B cell (primary cell): ENCODE measurements at regions not wholly inside any gene's neighbourhood (a gene's known extent, or its start where the extent isn't known, plus 50 kb on each side); places are given as distances from the start of the nearest gene placed in this dataset.

Source experiments
- ATAC-seq: fragments of 200-7000 bp; cut with Tn5 transposase; one replicate; pipeline ENCODE4 v1.10.0; 2021; ENCODE audit warnings: low read depth, mild to moderate bottlenecking, moderate number of reproducible peaks, moderate library complexity
- CTCF ChIA-PET: fragments of 350-600 bp; sonication (Branson Sonifier 250); formaldehyde crosslinking; loops from one replicate; lab custom pipeline; 2021; ENCODE audit warnings: antibody characterized with exemption, inconsistent platforms; lab: Charles Lee
- POLR2A ChIA-PET: fragments of 350-600 bp; sonication (Branson Sonifier 250); formaldehyde crosslinking; loops from one replicate; lab custom pipeline; 2021; ENCODE audit warnings: antibody characterized with exemption; lab: Charles Lee
- DNase-seq: peaks from one replicate; pipeline ENCODE4 v3.0.0; 2013
- H2AFZ ChIP-seq: 2 replicates; pipeline ENCODE4 v1.6.1; 2012; ENCODE audit warnings: mild to moderate bottlenecking, low read depth, low read length; ENCODE audit not compliant: insufficient read depth, poor library complexity, severe bottlenecking
- H3K27ac ChIP-seq, 2 donors: 1 replicate in 1 of 2; 2 replicates in 1 of 2; pipeline ENCODE4 v1.5.1; 2012 to 2013; ENCODE audit warnings: low read length in 2 of 2, mild to moderate bottlenecking in 2 of 2, moderate library complexity in 1 of 2
- H3K27me3 ChIP-seq, 4 experiments: fragments of 200-600 bp in 1 of 4; sonication (generic) in 1 of 4; replicated peaks in 1 of 4; 1 replicate in 2 of 4; 2 replicates in 2 of 4; pipeline versions ENCODE4 v1.6.1 to v1.7.0; 2013 to 2016; ENCODE audit warnings: low read length in 3 of 4, mild to moderate bottlenecking in 2 of 4, mixed read lengths in 1 of 4, moderate library complexity in 1 of 4; ENCODE audit not compliant: insufficient read depth in 4 of 4, control insufficient read depth in 3 of 4; ENCODE audit errors: control extremely low read depth in 1 of 4
- H3K36me3 ChIP-seq, 2 experiments: replicated peaks in 1 of 2; 1 replicate in 1 of 2; 2 replicates in 1 of 2; pipeline versions ENCODE4 v1.6.1 to v1.7.1; 2013; ENCODE audit warnings: low read length in 1 of 2; ENCODE audit not compliant: insufficient read depth in 2 of 2, control insufficient read depth in 1 of 2; ENCODE audit errors: control extremely low read depth in 1 of 2, extremely low read depth in 1 of 2
- H3K4me1 ChIP-seq, 2 donors: fragments of 200-600 bp in 1 of 2; sonication (generic) in 1 of 2; 1 replicate in 1 of 2; 2 replicates in 1 of 2; pipeline versions ENCODE4 v1.5.1 to v1.6.1; 2013 to 2017; ENCODE audit warnings: low read length in 2 of 2; ENCODE audit not compliant: control insufficient read depth in 2 of 2, insufficient read depth in 2 of 2
- H3K4me2 ChIP-seq: replicated peaks from 2 replicates; pipeline ENCODE3; 2012; ENCODE audit warnings: mild to moderate bottlenecking, low read depth, low read length; ENCODE audit not compliant: poor library complexity, severe bottlenecking
- H3K4me3 ChIP-seq, 5 experiments: fragments of 200-600 bp in 1 of 5; sonication (generic) in 1 of 5; 1 replicate in 3 of 5; 2 replicates in 2 of 5; pipeline versions ENCODE4 v1.5.1 to v1.7.0; 2011 to 2016; ENCODE audit warnings: low read length in 4 of 5, mild to moderate bottlenecking in 4 of 5, low read depth in 2 of 5, control low read depth in 1 of 5, moderate library complexity in 1 of 5; ENCODE audit not compliant: insufficient read depth in 1 of 5; ENCODE audit errors: control extremely low read depth in 1 of 5, extremely low read depth in 1 of 5
- H3K79me2 ChIP-seq: fragments of 200-600 bp; sonication (generic); one replicate; pipeline ENCODE4 v1.6.0; 2016; ENCODE audit warnings: low read length; ENCODE audit not compliant: control insufficient read depth, insufficient read depth
- H3K9ac ChIP-seq: fragments of 200-600 bp; sonication (generic); 2 replicates; pipeline ENCODE4 v1.6.1; 2017; ENCODE audit warnings: mild to moderate bottlenecking, low read length, moderate library complexity
- H3K9me3 ChIP-seq, 3 donors: one replicate each; pipeline versions ENCODE4 v1.6.1 to v1.7.1; 2013; ENCODE audit warnings: low read length in 2 of 3; ENCODE audit not compliant: control insufficient read depth in 2 of 3, insufficient read depth in 1 of 3; ENCODE audit errors: control extremely low read depth in 1 of 3
- H4K20me1 ChIP-seq: 2 replicates; pipeline ENCODE4 v1.6.0; 2012; ENCODE audit warnings: mild to moderate bottlenecking, low read length; ENCODE audit not compliant: insufficient read depth, control insufficient read depth, poor library complexity, severe bottlenecking
- H3K27ac Mint-ChIP-seq: one replicate; pipeline ENCODE4 v1.8.0; 2021; ENCODE audit warnings: mixed read lengths
- H3K27me3 Mint-ChIP-seq: one replicate; pipeline ENCODE4 v1.8.0; 2021; ENCODE audit warnings: mixed read lengths
- H3K4me1 Mint-ChIP-seq: one replicate; pipeline ENCODE4 v1.8.0; 2021; ENCODE audit warnings: mixed read lengths
- H3K4me3 Mint-ChIP-seq: one replicate; pipeline ENCODE4 v1.8.0; 2021; ENCODE audit warnings: mixed read lengths
- H3K9me3 Mint-ChIP-seq: one replicate; pipeline ENCODE4 v1.8.0; 2022; ENCODE audit warnings: mixed read lengths; ENCODE audit not compliant: insufficient read depth
- CTCF ChIP-seq: fragments of 200-600 bp; IDR thresholded peaks from one replicate; pipeline ENCODE4 v1.8.0; 2022; ENCODE audit warnings: antibody characterized with exemption, mild to moderate bottlenecking
- EZH2 ChIP-seq: IDR thresholded peaks from 2 replicates; pipeline ENCODE4 v1.6.1; 2012; ENCODE audit warnings: borderline replicate concordance, low read depth, mild to moderate bottlenecking, moderate library complexity, low read length; ENCODE audit not compliant: insufficient read depth, poor library complexity, severe bottlenecking
- WGBS: methylation state at CpG from one replicate; pipeline ENCODE4 v1.1.5; 2013; ENCODE audit warnings: missing lambda C conversion rate; ENCODE audit not compliant: insufficient coverage; 5-methylcytosine and 5-hydroxymethylcytosine counted together
- intact Hi-C: fragments of 100-400 bp; cut with micrococcal nuclease; formaldehyde crosslinking; loops from one replicate; pipeline ENCODE4 v1.10.0; 2022

DNA sequence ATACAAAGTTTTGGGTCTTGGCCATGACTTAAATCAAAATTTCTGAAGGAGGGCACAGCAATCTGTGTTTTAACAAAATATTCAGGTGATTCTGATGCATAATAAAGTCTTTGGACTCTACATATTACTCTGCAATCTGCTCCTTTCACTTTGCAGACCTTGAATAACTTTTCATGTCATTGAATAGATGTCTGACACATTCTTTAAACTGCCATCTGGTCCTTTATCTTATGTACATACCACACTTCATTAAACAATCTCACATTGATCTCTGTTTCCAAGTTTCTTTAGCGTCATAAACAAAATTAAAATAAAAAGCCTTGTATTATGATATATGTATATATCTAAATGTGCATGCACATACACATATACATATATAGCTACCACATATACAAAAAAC lies 831.2 kb downstream of the MAFB start:
- Histone ChIP-seq H3K9me3 (no peaks in the 10 kb centered on the region), H3K4me1 (no peaks in the 10 kb centered on the region), H3K27ac (no peak overlapping the region), H3K4me3 (no peak overlapping the region), H3K9ac (no peak overlapping the region), H2AFZ (no peak overlapping the region), H3K27me3 (no peaks in the 10 kb centered on the region), H3K79me2 (no peaks in the 10 kb centered on the region), H4K20me1 (no peaks in the 10 kb centered on the region), H3K4me2 (no peak overlapping the region), H3K36me3 (no peaks in the 10 kb centered on the region)
- Mint-ChIP-seq H3K4me3 (no peak overlapping the region), H3K4me1 (no peaks in the 10 kb centered on the region), H3K27me3 (peaks cover 4% of the 10 kb centered on the region), H3K27ac (no peak overlapping the region), H3K9me3 (no peaks in the 10 kb centered on the region)
- WGBS, result no CpG with 5 or more reads among the region's 1 CpG
- DNase-seq (no peak), ATAC-seq (no peak)
- intact Hi-C loops, result no loop called here
- ChIA-PET POLR2A (no interaction called here), CTCF (no interaction called here)
- TF ChIP-seq CTCF, result no peak
- TF ChIP-seq EZH2, result no peak

DNA sequence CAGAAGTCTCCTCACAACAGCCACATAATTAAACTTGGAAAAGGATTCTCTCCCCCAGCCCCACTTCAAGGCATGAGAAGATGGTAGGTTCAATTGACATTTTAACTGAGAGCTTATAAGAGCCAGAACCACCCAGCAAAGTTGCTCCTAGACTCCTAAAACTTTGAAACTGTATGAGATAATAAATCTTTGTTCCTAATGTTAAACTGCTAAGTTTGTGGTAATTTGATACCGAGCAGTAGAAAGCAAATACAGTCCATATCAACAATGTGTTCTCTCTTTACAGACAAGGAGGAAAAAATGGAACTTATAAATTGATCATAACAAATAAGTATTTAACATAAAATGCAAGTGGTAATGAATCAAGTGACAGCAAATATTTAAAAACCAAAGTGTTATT lies 831.8 kb downstream of the MAFB start:
- H3K27me3 Mint-ChIP-seq, result peaks cover 4% of the 10 kb centered on the region
- WGBS, result no CpG with 5 or more reads among the region's 1 CpG
- H3K9me3 Mint-ChIP-seq, result no peaks in the 10 kb centered on the region
- DNase-seq, result no peak
- H3K4me3 ChIP-seq, result no peak overlapping the region
- no peaks in the 10 kb centered on the region for H3K79me2 ChIP-seq
- H4K20me1 ChIP-seq, result no peaks in the 10 kb centered on the region
- ATAC-seq, result no peak
- H2AFZ ChIP-seq, result no peak overlapping the region
- H3K27ac ChIP-seq, result no peak overlapping the region
- intact Hi-C loops, result no loop called here
- no peaks in the 10 kb centered on the region for H3K36me3 ChIP-seq
- ChIA-PET CTCF (no interaction called here), POLR2A (no interaction called here)
- H3K4me1 ChIP-seq, result no peaks in the 10 kb centered on the region
- H3K9me3 ChIP-seq, result no peaks in the 10 kb centered on the region
- no peak overlapping the region for H3K27ac Mint-ChIP-seq
- H3K27me3 ChIP-seq, result no peaks in the 10 kb centered on the region
- TF ChIP-seq EZH2, result no peak
- no peak overlapping the region for H3K9ac ChIP-seq
- H3K4me1 Mint-ChIP-seq, result no peaks in the 10 kb centered on the region
- H3K4me3 Mint-ChIP-seq, result no peak overlapping the region
- no peak overlapping the region for H3K4me2 ChIP-seq
